GM20000 (cell line): ENCODE measurements at regions not wholly inside any gene's neighbourhood (a gene's known extent, or its start where the extent isn't known, plus 50 kb on each side); places are given as distances from the start of the nearest gene placed in this dataset.
"Not testable (repeated sequence)": the region's sequence is repeated elsewhere in the genome, so short reads cannot be mapped to it uniquely, and the experiment has no call there.

Experiments used
- DNase-seq: peaks from one replicate; pipeline ENCODE4 v3.0.0; 2012; ENCODE audit warnings: low spot score
- TF ChIP-seq, protein P1 (sequence below): IDR thresholded peaks from 2 replicates; pipeline ENCODE4 v1.5.1; 2012; ENCODE audit warnings: mild to moderate bottlenecking, control low read depth; ENCODE audit errors: extremely low read depth, missing control alignments

DNA sequence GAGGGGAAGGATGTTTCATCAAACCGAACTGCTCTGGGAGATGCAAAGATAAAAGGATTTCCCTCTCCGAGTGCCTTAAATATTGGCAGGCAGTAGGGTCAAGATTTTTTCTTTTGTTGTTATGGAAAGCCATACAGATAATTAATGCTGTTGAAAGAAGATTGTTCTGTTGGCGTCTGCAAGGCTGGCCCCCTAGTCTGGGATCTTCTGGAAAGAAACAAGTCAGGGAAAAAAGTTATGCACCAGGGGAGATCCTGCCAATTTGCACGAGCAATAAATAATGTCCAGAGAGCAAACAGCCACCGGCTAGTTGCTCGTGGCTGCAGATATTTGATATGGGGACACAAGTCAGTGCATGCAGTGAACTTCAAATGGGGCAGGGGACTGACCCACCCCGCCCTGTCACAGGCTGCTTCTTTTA, 202.1 kb upstream of the MYL2 start:
- no peak for DNase-seq
- TF ChIP-seq, protein P1, sequence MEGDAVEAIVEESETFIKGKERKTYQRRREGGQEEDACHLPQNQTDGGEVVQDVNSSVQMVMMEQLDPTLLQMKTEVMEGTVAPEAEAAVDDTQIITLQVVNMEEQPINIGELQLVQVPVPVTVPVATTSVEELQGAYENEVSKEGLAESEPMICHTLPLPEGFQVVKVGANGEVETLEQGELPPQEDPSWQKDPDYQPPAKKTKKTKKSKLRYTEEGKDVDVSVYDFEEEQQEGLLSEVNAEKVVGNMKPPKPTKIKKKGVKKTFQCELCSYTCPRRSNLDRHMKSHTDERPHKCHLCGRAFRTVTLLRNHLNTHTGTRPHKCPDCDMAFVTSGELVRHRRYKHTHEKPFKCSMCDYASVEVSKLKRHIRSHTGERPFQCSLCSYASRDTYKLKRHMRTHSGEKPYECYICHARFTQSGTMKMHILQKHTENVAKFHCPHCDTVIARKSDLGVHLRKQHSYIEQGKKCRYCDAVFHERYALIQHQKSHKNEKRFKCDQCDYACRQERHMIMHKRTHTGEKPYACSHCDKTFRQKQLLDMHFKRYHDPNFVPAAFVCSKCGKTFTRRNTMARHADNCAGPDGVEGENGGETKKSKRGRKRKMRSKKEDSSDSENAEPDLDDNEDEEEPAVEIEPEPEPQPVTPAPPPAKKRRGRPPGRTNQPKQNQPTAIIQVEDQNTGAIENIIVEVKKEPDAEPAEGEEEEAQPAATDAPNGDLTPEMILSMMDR, result no peak

DNA sequence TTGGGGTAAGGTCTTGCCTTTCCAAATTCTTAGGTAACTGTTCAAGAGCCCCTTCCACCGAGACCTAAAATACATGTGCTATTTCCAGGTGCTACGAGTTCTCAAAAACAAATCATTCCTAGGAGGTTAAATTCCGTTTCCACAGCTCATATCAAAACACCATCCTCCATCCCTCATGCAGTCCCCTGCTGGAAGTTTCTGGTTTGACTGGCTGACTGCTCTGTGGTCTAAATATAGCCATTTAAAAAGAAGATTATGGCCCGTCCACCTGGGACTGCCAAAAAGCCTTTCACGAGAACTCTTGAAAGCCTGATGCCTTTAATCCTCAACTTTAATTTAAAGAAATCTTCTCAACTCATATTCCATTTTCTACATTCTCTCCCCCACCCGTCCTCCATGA, 201.5 kb upstream of the MYL2 start:
- DNase-seq, result no peak
- TF ChIP-seq, protein P1, result no peak

DNA sequence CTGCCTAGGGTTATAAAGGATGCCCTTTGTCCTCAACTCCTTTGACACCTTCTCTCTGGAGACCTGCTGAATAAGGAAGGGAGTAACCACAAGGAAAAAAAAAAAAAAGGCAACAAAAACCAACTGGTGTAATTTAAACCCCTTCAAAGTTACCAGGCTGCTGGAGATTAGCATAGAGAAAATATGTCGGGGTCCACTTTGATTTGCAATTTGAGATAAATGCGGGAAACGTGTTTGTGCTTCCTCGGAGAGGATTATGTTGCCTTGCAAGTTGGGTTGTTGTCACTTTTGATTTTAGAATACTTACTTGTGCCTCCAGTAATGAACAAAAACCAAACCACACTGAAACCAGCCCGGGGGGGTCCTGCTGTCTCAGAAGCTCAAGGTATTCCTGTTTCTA, 200.2 kb upstream of the MYL2 start:
- no peak for DNase-seq
- TF ChIP-seq, protein P1, result no peak

DNA sequence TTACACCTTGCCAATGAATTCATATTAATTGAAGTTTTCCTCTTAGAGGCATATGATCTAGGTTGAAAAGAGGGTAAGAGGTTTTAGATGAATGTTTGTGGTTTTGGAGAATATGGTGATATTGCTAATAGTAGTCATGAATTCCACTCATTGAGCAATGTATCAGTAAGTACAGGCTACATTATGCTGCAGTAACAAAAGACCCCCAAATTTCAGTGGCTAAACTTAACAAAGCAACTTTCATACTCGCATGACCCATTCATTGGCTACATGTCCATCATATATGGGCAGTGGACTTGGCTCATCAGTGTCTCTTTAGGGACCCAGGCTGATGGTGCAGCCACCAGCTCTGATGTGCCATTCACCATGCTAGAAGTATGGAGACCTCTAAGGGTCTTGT, 196.6 kb upstream of the MYL2 start:
- TF ChIP-seq, protein P1, result no peak

DNA sequence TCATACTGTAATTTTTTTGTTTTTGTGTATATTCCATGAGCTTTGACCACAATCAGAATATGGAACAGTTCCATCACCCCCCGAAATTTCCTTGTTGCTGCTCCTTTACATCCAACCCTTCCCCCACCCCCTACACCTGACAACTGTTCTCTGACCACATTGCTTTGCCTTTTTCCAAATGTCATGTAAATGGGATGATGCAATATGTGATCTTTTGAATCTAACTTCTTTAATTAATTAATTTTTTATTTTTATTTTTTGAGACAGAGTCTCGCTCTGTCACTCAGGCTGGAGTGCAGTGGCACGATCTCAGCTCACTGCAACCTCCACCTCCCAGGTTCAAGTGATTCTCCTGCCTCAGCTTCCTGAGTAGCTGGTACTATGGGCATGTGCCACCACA, 192.9 kb upstream of the MYL2 start:
- DNase-seq, result not testable (repeated sequence)

More for the DNA sequence above, 196.6 kb upstream of the MYL2 start:
- DNase-seq, result no peak

DNA sequence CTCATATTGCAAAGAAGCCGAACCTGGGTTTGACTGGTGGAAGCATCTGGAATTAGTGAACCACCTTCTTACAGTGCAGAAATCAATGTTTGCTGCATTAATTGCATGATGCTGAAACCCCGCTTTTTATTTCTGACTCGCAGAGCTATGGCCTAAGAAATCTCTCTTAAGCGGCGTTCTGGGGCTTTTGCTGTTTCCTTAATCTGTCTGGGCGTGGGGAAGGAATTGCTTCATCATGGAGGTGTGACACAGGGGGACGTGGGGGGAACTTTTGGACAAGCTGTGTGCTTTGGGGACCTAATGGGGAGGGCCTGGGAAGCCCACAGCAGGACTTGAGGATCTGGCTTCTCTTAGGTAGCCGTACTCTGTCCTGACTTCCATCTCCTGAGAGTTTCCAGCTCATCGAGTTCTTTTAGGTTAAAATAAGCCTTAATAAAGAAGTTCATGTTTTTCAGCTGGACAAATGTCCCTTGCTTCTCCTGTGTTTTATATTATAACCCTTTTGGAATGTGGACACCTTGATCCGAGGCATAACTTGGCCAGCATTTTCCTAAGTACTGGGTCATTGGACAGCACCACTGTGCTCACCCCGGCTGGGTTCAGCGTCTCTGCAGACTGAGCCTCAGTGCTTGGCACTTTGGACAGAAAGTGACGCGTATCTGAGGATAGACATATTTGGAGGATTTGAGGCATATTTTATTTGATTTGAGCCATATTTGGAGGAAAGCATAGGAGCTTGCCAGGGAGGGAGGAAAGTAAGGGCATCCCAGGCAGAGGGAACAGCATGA, 192.1 kb upstream of the MYL2 start:
- TF ChIP-seq, protein P1, result no peak
- no peak for DNase-seq

DNA sequence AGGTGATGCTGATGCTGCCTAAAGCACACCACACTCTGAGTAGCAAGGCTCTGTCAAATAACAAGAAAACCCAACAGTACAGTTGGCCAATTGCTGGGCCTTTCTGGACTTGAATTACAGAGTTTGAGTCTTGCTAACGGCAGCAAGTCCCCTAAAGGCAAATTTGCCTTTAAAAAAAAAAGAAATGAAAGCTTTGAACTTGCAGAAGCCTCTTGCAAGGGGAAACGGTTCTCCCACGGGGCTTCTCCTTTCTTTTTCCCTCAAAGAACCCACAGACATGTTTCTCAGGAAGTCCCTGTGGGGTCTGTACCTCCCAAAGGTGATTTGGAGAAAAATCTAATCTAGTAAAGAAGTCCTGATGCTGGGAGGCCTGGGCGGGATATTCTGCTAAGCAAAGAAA, 191.3 kb upstream of the MYL2 start:
- no peak for DNase-seq

More for the DNA sequence above, 191.3 kb upstream of the MYL2 start:
- TF ChIP-seq, protein P1, result no peak
